HG03521 (cell line): ENCODE measurements at regions not wholly inside any gene's neighbourhood (a gene's known extent, or its start where the extent isn't known, plus 50 kb on each side); places are given as distances from the start of the nearest gene placed in this dataset.

Experiments used
- ATAC-seq: cut with Tn5 transposase; IDR thresholded peaks from one replicate; pipeline ENCODE4 v1.9.1; 2021; ENCODE audit warnings: mild to moderate bottlenecking, moderate library complexity; ENCODE audit not compliant: unreplicated experiment

DNA sequence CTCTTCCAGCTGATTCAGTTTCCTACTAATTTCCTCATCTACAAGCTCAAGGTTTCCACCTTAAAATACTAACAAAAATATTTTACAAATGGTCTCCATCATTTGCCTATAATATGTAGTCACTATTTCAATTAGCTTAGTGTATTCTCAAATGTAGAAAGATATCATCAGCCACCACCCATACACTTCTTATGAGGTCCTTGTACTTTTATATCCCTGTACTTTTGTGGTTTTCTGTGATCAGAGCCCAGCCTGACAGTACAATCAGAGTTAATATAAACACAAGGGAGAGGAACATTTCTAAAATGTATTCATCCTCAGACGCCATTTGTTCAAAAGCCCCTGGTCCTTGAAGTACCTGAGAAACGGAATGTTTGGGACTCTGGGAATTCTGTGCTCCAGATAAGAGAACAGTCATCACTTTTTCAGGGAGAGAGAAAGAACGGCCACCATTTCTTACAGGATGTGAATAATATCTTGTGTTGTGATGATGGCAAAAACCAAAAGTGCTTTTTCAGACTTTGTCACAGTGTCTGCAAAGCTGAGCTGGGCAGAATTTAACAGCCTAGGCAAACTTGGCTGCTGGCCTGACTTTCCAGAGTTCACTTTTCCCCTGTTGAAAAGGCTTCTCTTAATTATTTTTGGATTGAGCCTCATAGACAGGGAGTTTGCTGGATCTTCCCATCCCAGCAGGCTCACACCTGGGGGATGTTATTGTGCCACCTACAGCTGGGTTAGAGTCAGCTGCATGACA is 361.7 kb upstream of the ACVR2A start:
- no peak for ATAC-seq

DNA sequence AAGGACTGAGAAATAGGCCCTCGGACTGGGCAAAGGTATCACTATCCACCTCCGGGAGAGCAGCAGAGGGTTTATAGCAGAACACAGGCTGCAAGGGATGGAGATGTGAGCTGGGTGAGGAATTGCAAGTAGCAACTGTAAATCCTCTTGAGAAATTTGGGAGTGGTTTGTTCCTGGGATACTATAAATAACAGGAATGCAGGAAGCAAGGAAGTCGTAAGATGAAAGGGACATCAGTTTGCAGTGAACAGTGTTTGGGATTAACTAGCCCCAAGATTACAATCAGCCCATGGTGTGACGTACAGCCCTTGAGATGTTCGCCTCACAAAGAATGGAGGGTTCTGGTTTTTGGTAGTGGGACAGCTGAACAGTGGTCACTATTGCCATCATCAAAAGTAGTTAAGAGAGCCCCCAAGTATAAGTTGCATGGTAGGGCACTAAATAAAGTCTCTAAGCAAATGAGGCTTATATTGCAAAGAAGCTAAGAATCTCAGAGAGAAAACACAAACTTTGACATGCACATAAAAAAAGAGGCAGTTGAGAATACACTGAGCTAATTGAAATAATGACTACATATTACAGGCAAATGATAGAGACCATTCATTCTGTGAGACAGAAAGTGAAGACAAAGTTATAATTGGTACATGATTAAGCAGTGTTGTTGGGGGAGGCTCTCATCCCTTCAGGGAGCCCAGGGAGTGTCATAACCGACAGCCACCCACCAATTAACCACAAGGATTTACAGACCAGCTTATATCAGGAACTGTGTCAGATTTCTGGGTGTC is 362.5 kb upstream of the ACVR2A start:
- ATAC-seq = no peak

DNA sequence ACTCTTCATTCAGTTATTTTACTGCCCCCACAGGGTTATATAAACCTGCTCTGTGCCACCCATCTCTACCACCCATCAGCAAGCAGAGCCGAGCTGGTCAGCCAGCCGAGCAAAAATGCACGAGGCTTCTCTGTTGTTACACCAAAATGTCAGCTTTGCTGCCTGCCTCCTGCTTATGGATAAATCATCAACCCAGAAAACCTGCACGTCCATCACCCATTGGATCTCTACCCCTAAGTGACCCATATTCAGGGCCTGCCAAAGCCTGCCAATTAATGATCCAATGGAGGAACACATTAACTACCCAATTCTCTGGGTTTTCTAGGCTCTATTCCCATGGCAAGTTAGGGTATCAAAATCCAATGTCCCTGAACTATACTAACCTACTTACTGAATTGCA is 365.5 kb upstream of the ACVR2A start:
- no peak for ATAC-seq

DNA sequence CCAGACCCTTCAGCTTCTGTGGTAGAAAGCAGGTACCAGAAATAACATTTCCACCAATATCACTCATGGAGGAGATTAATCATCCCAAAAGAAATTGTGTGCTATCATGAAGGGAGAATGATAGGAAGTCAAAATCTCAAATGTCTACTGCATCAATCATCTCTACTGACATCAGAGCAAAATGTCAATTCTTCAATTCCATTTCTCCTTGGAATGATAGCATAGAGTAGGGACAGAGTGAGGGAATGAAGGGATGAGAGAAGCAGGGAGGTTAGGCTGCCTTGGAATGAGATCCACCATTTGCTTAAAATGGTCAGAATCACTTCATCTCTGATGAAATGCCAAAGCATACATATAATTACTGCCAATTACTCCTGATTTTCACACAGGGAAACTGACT is 371.8 kb upstream of the ACVR2A start:
- no peak for ATAC-seq

DNA sequence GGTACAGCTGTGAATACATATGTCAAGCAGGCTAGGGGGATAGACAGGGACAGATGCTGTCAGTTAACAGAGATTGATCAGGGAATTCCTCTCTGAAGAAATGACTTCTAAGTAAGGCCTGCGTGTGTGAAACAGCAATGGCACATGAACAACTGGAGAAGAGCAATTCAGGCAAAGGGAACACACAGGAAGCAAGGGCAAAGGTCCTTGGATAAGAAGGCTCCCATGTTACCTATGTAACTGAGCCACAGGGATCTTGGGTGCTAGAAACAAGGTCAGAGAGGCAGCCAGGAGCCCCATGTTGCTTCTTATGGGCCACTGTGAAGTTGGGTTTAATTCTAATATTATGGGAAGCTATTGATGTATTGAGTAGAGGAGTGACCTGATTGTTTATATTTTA is 373.7 kb upstream of the ACVR2A start:
- ATAC-seq = no peak

DNA sequence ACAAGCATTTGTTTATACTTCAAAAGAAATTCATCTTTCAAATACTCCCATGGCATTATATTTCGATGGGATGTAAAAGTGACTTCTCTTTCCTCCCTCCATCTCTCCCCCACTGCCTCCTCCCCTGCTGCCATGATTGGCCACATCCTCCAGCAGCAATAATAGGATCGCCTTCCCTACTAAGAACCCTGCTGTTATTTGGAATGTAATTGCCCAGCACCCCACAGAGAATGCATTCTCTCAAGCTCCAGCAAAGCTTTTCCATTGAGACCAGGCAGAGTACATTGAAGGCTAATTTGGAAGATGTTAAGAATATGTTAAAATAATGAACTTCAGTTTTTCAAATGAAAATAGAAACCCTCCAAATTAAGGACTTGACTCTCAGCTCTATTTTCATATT is 375.4 kb upstream of the ACVR2A start:
- no peak for ATAC-seq

DNA sequence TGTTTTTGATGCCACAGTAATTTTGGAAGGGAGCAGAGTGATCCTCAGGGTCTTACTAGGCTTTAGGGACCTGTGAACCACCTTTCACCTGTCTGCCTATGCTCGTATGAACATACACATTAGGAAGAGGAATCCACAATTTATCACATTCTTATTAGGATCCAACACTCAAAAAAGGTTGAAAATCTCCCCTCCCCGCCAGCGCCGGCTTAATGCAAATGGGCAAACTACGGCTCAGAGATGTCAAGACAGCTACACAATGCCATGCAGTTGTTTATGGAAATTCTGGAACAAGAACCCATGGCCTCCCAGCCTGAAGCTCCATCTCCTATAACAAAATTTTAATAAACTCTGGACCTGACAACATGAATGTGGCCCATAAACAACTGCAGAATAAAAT is 375.9 kb upstream of the ACVR2A start:
- no peak for ATAC-seq

DNA sequence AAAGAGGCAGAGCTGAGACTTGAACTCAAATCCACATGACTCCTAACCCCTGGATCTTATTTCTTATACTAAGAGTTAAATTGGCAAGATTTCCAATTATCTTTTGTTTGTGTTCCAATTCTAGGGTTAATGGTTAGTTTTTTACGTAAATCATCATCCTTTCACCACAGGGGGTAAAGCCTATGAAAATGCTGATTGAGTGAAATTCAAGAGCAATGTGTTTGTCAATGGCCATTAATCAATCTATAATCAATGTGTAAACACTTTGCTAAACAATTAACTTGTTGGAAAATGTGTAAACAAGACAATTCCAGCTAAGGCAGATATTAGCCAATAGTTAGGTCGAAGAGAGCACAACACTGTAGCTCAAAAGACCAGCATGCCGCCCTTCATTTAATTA is 376.5 kb upstream of the ACVR2A start:
- no peak for ATAC-seq

DNA sequence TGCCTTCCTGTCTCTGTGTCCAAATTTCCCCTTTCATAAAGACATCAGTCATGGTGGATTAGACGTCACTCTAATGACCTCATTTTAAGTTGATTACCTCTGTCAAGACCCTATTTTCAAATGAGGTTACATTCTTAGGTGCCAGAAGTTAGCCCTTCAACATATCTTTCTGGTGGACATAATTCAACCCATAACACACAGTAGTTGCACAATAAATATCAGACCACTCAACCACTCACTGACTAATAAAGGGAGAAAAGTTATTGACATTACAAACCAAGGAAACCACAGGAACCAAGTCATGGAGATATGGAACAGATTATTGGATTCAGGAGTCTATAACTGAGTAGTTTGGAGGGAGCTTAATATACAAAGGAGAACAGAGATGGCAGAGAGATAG is 377.4 kb upstream of the ACVR2A start:
- no peak for ATAC-seq

DNA sequence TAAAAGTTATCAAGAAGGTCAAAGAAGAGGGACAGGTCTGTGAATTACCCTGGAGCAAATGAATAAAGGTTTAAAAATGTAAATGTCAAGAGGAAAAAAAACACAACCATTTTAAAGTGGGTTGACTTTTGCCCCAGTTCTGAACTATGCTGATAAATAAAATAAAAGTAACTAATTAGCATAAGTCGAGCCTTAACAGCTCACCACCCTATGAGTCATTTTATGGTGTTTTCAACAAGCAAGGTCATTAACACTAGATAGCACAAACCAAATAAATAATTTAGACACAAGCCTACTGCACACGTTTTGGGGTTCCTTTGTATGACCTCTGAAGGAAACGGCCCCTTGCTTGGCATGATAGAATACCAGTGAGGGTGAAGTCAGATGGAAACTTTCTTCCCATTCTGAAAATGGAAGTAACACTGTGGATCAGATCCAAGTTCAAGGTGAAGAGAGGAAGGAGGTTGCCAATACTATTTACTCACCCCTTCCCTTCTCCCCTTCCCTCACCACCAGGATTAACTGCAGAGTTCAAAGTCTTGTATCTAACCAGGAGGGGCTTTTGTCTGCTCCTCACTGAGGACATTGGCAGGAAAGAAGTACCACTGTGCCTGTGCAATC is 380.0 kb upstream of the ACVR2A start:
- ATAC-seq = no peak

DNA sequence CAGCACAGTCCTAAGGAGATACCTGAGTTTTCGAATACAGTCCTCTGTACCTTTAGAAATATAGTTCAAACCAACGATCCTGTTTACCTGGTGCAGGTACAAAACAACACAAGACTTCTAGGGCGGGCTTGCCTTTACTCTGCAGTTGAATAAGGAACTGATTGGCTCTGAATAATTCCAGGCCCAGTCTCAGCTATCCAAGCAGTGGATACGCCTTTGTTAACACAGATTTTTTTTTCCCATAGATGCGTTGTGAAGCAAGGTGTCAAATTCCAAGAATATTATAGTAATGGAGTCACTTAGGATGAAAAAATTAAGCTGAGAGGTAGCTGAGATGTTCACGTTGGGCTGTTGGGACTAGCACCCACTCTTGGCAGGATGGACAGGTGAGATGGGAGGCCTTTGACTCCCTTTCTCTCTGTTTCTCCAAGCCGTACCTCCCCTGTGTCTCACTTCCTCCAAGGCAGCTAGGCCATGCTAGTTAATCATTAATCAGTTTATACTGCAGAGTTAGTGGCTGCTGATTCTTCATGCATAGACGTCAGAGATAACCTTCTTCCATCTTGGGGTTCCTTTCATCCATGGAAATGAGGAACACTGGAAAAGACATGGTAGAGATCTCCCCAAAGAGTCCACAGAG is 380.8 kb upstream of the ACVR2A start:
- peak; percentile 86 for ATAC-seq

DNA sequence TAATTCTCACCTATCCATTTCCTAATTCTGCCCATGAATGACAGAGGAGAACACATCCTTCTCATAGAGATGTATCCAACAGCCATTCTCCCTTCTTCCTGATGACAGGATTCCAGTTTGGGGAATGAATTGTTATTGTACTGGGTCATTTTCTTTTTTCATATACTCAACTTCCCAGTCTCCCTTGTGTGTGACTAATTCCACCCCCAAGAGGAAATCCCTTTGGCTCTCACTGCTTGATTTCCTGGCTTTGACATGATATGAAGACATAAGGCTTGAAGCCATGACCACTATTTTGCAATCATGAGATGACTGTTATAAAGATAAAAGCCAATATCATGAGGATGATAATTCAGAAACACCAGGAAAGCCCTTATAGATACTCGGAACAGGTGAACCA is 384.7 kb upstream of the ACVR2A start:
- no peak for ATAC-seq

DNA sequence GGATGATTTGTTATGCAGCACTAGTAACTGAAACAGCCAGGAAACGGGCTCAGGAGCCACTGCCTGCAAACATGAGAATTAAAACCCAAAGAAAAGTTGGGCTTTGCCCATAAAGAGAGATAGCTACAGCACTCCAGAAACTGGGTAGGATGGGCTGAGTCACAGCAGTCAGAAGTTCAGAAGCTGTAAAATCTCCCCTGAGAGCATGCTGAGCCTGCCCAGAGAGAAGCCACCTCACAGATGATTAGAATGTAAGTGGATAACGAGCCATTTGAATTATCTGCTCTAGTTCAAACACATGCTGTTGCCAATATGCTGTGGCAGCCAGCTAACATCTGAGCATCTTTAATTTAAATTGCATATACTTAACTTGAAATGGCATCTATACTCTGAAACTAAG is 388.1 kb upstream of the ACVR2A start:
- no peak for ATAC-seq

DNA sequence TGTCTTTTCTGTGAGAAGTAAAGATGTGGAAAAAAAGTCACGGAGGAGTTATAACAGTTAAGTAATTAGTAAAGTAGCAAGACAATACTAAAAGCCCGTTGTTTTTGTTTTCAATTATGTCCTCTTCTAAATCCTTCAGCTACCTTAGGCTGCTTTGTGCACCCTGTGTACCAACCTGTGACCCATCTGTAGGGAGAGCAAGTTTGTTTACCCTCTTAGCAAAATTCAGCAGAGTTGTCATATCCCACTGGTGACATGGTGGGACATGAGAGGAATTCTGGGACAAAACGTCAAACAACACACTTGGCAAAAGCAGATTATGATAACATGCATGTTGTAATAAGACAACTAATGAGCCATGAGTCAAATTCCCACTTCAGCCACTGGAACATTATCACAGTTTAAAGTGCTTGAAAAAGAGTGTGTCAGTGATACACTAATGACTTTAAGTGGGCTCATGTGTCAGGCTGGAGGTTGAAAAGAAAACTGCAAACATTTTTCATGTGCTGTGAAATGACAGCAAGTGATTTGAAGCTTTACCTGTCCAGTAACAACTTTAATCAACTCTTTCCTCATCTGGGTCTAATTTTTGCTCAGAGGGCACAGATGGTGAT is 392.8 kb upstream of the ACVR2A start:
- no peak for ATAC-seq

DNA sequence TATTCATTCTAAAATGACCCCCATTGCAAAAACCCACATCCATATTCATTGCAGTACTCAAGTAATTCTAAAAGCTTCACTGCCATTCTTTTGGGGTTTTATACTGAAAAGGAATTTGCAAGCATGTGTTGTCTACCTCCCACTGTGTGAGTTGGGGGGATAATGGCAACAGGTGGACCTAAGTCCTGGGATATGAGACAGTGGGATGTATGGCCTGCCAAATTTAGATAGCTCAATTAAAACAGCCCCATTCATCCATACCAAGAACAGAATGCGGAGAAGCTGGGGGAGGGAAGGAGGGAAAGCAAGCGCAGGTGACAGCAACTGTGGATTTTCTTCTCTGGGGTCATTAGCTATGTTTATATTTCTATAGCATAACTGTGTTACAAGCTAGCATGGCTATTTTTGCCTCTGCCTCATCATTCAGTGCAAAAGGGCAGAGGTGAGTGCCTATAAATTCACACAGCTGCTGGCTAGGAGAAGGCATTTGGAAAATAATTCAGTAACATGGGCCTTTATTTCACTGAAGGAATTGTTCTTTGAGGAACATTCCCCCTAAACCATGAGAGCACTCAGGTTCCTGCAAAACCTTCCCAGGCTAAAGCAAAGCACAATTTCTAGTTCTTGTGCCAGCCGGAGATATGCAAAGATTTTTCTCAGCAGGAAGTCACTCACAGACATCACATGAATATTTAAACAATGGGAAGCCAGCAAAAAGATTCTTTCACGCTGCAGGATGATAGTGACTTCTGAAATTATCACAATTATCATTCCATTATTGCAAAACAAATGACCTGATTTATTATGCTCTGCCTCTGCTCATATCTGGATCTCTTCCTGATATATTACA is 393.9 kb upstream of the ACVR2A start:
- no peak for ATAC-seq

DNA sequence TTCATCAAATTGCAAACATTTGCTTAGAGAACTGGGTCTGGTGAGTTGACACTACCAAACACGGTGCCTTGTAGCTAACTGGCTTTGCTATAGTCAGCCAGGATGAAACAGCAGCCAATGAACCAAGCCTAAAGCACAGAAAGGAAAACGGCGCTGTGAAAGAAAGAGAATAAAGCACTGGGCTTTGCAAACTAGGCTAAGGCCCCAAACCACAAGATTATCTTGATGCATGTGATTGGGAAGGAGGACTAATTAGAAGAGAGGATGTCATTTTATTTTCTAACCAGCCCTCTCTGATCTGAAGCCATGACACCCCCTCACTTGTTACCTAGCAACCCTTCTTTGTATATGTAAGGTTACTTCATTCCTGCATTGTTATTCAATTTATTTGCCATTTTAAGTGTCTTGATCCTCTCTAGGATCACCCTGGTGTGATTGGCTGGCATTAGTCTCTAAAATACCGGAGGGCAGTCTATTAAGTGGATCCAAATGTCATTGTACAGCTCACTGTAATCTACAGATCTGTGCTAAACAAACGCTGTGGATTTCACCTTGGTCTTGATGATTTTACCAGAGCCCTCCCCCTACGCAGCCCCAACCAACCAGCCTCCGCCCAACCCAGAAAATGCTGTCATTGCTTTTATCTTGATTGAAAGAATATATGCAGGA is 395.4 kb upstream of the ACVR2A start:
- no peak for ATAC-seq

DNA sequence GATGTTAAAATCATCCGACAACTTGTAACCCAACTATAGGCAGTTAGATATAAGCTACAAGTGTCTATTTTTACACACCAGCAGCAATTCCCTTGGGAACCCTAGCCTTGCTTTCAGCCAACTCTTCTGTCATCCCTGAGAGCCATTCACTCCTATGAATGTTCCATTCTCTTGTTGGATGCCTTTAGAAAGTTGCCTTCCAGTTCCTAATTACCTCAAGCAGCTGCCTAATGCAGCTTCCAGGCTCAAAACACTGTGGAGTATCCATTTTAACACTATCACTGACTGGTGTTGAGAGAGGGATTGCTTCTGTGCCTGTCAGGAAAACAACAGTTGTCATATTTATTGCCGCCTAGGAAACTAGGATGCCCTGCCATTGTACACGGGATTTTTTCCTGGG is 402.0 kb upstream of the ACVR2A start:
- ATAC-seq = no peak

DNA sequence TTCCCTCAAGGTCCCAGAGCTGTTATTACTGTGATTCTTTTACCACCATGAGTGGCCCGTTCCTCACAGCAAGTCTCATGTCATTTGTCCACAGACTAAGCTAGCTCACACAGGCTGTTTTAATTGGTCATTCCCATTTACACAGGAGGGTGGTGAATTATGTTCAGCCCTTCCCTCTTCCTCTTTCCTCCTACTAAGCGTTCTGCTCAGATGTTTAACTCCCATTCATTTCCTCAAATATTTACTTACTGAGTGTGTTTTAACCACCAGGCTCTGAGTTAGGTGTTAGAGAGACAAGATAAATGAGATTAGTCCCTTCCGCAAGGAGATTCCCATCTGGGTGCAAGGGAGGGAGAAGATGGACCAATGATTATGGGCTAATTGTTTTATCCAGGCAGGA is 403.6 kb upstream of the ACVR2A start:
- no peak for ATAC-seq

DNA sequence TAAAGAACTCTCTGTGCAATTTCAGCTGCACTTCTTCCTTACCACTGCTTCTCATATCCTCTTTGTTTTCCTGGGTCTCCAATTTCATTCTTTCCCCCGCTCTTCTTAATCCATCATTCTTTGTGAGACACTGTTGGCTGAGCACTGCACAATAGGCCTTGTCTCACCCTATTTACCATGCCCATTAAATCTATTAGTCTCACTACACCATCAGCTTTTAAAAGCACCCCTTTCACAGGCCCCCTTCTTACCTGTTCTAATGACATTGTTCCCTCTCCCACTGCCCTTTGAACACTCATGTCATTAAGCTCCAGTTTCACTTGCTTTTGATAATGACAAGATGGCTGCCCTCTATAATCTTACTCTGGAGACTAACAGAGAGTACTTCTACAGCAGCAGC is 404.1 kb upstream of the ACVR2A start:
- no peak for ATAC-seq

DNA sequence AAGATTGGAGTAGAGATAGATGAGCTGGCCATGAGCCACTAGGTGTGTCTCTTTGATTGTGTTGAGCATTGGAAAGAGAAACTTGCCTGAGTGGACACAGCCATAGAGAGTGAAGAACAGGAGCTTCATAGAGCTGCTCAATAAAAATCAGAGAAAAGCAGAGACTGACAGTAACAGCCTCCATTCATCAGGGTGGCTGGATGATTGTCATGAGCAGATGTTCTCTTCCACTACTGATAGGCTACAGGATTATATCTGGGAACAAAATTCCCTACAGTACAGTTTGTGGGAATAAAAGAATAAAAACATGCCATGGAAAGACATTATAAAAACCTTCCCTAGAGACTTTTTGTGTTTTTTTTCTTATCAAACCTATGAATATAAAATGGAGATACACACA is 404.8 kb upstream of the ACVR2A start:
- no peak for ATAC-seq
